ENCODE measurements at regions not wholly inside any gene's neighbourhood (a gene's known extent, or its start where the extent isn't known, plus 50 kb on each side); places are given as distances from the start of the nearest gene placed in this dataset.

DNA sequence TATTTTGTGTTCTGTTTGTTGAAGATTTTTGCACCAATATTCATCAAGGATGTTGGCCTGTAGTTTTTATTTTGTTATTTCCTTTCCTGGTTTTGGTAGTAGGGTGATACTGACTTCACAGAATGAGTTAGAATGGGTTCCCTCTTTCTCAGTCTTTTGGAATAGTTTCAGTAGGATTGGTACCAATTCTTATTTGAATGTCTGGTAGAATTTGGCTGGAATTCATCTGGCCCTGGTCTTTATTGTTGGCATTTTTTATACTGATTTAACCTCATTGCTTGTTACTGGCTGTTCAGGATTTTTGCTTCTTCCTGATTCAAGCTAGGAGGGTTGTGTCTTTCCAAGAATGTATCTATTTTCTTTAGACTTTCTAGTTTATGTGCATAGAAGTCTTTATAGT lies 263.7 kb downstream of the SOX11 start:
- Histone ChIP-seq H3K9me3 (no peaks in the 10 kb centered on the region), H3K4me1 (no peaks in the 10 kb centered on the region), H3K4me3 (no peak overlapping the region), H3K36me3 (no peaks in the 10 kb centered on the region), H3K27me3 (no peaks in the 10 kb centered on the region), H3K27ac (no peak overlapping the region)
- no peak for DNase-seq (ENCODE audit: low spot score in 2 of 2)
- intact Hi-C loops (cut with DNase I): no loop called here
- TF ChIP-seq, protein P1, sequence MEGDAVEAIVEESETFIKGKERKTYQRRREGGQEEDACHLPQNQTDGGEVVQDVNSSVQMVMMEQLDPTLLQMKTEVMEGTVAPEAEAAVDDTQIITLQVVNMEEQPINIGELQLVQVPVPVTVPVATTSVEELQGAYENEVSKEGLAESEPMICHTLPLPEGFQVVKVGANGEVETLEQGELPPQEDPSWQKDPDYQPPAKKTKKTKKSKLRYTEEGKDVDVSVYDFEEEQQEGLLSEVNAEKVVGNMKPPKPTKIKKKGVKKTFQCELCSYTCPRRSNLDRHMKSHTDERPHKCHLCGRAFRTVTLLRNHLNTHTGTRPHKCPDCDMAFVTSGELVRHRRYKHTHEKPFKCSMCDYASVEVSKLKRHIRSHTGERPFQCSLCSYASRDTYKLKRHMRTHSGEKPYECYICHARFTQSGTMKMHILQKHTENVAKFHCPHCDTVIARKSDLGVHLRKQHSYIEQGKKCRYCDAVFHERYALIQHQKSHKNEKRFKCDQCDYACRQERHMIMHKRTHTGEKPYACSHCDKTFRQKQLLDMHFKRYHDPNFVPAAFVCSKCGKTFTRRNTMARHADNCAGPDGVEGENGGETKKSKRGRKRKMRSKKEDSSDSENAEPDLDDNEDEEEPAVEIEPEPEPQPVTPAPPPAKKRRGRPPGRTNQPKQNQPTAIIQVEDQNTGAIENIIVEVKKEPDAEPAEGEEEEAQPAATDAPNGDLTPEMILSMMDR (IDR thresholded peaks at IDR 0.05): no peak

- Histone ChIP-seq H3K36me3 (no peaks in the 10 kb centered on the region), H3K4me1 (no peaks in the 10 kb centered on the region), H3K27ac (no peak overlapping the region), H3K9me3 (no peaks in the 10 kb centered on the region), H3K4me3 (no peak overlapping the region), H3K27me3 (no peaks in the 10 kb centered on the region)
- TF ChIP-seq, protein P1 (IDR thresholded peaks at IDR 0.05): no peak
- no peak for DNase-seq (ENCODE audit: low spot score in 2 of 2)
- intact Hi-C loops (cut with DNase I): no loop called here
These were observed 267.9 kb downstream of the SOX11 start for GRCh38 chr2:5959836-5960820.

DNA sequence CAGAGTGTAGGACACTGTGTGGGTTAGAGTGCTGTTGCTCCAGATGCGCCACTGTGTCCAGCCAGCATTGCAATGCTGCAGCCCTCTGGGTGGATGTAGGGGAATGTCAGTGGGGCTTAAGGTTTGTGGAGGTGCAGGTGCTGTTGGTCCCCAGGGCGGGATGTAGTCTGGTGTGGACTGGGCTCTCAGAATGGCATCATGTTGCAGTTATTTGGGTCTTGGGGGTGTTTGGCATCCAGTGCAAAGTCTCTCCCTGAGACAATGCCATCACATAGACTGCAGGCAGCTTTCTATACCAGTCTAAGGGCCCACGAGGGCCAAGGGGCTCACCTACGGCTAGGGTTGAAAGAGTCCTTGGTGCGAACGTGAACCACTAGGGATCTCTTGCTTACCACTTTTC lies 275.3 kb downstream of the SOX11 start:
- no peak overlapping the region for H3K27ac ChIP-seq
- H3K27me3 ChIP-seq: no peaks in the 10 kb centered on the region
- no peaks in the 10 kb centered on the region for H3K9me3 ChIP-seq
- H3K4me1 ChIP-seq: no peaks in the 10 kb centered on the region
- no peak for DNase-seq (ENCODE audit: low spot score in 2 of 2)
- intact Hi-C loops (cut with DNase I): no loop called here
- no peak overlapping the region for H3K4me3 ChIP-seq
- TF ChIP-seq, protein P1 (IDR thresholded peaks at IDR 0.05): no peak
- no peaks in the 10 kb centered on the region for H3K36me3 ChIP-seq

DNA sequence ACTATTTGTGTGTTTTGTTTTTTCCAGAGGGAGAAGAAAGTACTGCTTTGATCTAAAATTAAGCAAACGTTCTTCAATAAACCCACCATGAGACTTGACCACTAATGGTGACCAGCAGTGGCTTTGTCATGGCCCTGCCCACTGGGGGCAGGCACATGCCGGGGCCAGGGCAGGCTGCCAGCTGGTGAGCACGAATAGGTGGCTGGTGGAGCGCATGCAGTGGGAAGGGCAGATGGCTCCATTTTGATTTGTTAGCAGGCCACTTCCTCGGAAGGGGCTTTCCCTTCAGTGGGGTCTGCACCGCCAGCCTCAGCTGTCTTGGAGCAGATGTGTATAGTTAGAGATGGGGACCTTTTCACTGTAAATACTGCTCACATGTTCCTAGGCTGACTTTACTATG lies 277.1 kb downstream of the SOX11 start:
- intact Hi-C loops (cut with DNase I): no loop called here
- Histone ChIP-seq H3K27ac (no peak overlapping the region), H3K27me3 (no peaks in the 10 kb centered on the region), H3K4me3 (no peak overlapping the region), H3K4me1 (no peaks in the 10 kb centered on the region), H3K36me3 (no peaks in the 10 kb centered on the region), H3K9me3 (no peaks in the 10 kb centered on the region)
- DNase-seq (ENCODE audit: low spot score in 2 of 2): no peak
- TF ChIP-seq, protein P1 (IDR thresholded peaks at IDR 0.05): no peak

GRCh38 chr2:5970347-5970746 lies 278.2 kb downstream of the SOX11 start:
- no peaks in the 10 kb centered on the region for H3K27me3 ChIP-seq

More at GRCh38 chr2:5970347-5970746, 278.2 kb downstream of the SOX11 start:
- Histone ChIP-seq H3K9me3 (no peaks in the 10 kb centered on the region), H3K4me3 (no peak overlapping the region), H3K4me1 (no peaks in the 10 kb centered on the region), H3K27ac (no peak overlapping the region), H3K36me3 (no peaks in the 10 kb centered on the region)
- DNase-seq (ENCODE audit: low spot score in 2 of 2): no peak
- TF ChIP-seq, protein P1 (IDR thresholded peaks at IDR 0.05): no peak
- intact Hi-C loops (cut with DNase I): no loop called here
